GM21381 (cell line): ENCODE measurements at regions not wholly inside any gene's neighbourhood (a gene's known extent, or its start where the extent isn't known, plus 50 kb on each side); places are given as distances from the start of the nearest gene placed in this dataset.
"Not testable (repeated sequence)": the region's sequence is repeated elsewhere in the genome, so short reads cannot be mapped to it uniquely, and the experiment has no call there.

Source experiments
- ATAC-seq: cut with Tn5 transposase; IDR thresholded peaks from one replicate; pipeline ENCODE4 v1.9.1; 2021; ENCODE audit warnings: mild to moderate bottlenecking, moderate library complexity; ENCODE audit not compliant: unreplicated experiment

DNA sequence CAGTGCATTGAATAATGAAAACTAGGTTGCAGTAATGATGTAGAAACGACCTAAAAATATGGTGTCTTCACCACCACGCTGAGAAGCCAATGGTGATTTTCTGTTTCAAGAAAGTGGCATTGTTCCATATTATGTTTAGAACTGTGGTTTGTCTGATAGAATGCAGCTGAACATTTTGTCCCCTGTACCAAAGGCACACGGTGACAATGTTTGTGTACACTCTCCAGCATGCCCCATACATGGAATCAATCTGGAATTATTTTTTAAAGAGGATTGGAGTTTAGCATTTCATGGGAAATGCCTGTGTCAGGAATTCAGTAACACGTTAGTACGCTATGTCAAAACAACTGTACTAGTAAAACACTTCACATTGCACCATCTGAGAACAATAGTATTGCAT lies 237.4 kb upstream of the AUTS2 start:
- no peak for ATAC-seq

- ATAC-seq, result no peak
These were observed 235.1 kb upstream of the AUTS2 start for GRCh38 chr7:69363136-69363535.

GRCh38 chr7:69364813-69365643 lies 233.2 kb upstream of the AUTS2 start:
- no peak for ATAC-seq

GRCh38 chr7:69365651-69366192 lies 232.6 kb upstream of the AUTS2 start:
- no peak for ATAC-seq

DNA sequence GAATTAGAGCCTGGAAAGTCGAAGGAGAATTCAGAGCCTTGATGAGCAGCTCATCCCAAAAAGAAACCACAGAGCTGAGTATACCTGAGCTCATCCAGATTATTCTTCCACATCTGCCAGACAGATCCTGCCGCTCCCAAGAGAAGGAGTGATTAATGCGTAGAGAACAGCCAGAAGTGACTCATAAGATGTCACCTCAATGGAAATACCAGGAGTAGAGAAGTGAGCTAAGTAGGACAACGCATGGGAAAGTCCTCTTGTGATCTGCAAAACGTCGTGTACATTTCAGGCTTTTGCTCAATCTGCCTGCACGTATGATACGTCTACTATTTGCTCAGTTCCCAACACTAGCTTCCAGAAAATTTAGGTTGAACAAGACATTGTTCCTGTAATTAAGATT lies 230.5 kb upstream of the AUTS2 start:
- no peak for ATAC-seq

- ATAC-seq, result no peak
These were observed 224.9 kb upstream of the AUTS2 start for GRCh38 chr7:69373171-69374043.

- ATAC-seq, result no peak
These were observed 224.2 kb upstream of the AUTS2 start for GRCh38 chr7:69374044-69374425.

DNA sequence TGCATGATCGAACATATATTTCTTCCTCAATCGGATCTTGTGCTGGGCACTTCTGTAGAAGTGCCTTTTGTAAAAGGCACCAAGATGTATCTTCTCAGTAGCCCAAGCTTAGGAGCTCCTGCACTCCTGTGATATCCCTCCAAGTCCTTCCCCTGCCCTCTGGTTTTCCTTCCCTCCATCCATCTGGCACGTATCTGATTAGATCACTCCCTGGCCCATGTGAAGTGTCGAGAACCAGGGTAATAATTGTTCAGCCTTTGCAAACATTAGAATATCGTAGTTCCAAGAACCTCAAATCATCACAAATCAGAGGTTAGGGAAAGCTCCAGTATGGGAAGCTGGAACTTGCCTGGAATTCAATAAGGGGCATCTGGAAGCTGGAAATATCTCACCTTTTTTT lies 221.1 kb upstream of the AUTS2 start:
- ATAC-seq, result no peak

GRCh38 chr7:69388452-69389137 lies 209.7 kb upstream of the AUTS2 start:
- no peak for ATAC-seq

GRCh38 chr7:69389216-69389615 lies 209.1 kb upstream of the AUTS2 start:
- ATAC-seq, result no peak

GRCh38 chr7:69393912-69394311 lies 204.4 kb upstream of the AUTS2 start:
- not testable (repeated sequence) for ATAC-seq

DNA sequence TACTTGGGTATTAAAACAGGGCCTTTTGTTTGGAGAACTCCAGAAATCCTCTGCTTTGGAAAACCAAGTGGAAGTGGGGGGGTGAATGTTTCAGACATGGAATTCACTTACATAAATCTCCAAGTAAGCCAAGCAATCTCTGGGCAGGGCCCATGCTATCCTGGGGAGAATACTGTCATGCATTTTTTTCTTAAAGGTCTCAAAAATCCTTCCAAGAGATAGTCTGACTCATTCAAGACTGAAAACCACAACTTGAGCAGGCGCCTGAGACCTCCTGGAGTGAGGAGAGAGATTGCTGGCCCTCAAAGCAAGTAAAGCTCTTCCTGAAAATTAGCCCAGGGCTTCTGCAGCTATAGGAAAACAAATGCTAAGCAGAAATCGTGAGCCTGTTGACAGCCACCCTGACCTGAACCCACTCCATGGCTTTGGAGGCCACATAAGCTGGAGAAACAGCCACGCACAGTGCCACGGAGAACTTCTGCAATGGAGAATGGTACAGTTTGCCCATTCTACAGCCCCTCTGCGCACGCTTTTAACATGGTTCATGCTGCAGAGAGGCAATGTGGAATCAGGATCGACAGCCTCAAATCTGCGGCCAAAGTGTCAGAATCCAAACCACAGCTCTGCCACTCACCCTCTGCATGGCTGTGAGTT lies 203.1 kb upstream of the AUTS2 start:
- no peak for ATAC-seq

- no peak for ATAC-seq
These were observed 199.3 kb upstream of the AUTS2 start for GRCh38 chr7:69398986-69399385.

DNA sequence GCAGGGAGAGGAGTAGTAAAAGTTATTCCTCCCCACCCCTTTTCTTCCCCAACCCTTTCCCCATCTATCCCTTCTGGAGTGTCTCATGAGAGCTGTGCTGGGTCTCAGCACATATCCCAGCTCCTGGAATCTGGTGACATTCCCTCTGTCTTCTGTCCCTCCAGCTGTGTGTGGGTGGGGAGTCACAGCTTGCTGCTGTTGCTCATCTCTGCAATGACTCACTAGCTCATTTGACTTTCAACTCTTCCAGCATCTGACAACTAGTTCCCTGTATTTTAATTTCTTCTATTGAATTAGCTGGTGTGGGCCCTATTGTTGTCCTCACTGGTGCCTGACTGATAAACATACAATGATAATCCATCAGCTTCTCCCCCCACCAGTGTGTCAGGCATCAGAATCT lies 198.9 kb upstream of the AUTS2 start:
- ATAC-seq, result no peak

DNA sequence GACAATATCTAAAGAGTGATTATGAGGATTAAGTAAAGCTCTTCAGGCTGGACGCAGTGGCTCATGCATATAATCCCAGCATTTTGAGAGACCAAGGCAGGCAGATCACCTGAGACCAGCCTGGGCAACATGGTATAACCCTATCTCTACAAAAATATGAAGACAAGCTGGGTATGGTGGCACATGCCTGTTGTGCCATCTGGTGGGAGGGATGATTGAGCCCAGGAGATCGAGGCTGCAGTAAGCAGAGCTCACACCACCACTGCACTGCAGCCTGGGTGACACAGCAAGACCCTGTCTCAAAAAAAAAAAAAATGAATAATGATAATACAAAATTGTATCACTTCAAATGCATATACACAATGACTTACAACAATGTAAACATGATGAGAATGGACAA lies 195.6 kb upstream of the AUTS2 start:
- no peak for ATAC-seq

GRCh38 chr7:69403169-69403568 lies 195.1 kb upstream of the AUTS2 start:
- no peak for ATAC-seq

GRCh38 chr7:69411018-69411417 lies 187.3 kb upstream of the AUTS2 start:
- ATAC-seq, result no peak

DNA sequence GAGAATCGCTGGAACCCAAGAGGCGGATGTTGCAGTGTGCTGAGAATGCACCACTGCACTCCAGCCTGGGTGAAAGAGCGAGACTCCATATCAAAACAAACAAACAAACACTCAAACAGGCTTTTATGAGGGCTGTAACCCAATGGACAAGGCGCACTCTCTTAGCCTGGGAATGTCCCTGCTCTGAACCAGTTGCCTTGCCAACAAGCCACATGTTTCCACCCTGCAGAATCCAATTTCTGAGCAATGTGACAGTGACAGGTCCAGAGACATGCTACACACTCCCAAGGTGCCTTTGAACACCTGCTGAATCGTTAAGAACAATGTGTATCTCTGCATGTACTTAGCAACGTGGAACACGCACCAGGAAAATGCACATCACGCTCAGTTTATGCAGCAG lies 186.8 kb upstream of the AUTS2 start:
- ATAC-seq, result no peak

DNA sequence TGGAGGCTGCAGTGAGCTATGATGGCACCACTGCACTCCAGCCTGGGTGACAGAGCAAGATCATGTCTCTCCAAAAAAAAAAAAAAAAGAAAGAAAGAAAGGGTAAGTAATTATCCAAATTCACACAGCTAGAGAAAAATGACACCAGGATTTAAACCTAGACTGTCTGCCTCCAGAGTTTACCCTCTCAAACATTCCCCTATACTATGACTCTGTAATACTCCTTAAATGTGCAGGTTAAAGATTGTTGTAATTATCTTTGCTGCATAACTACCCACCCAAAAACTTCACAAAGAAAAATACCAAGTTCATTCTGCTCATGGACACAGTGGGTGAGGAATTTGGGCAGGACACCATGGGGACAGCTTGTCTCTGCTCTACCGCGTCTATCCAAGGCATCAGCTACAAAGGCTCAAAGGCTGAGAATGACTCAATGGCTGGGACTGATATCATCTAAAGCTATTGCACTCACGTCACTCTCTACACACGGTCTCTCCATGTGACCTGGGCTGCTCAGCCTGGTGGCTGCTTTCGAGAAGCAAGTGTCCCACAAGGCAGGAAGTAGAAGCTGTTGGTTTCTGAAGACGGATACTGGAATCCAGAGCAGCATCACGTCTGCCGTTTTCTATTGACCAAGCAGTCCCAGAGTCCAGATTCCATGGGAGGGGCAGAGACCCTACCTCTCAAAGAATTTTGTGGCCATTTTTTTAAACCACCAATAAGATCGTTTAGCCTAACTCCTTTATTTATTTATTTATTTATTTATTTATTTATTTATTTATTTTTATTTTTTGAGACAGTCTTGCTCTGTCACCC lies 185.7 kb upstream of the AUTS2 start:
- peak; percentile 82 for ATAC-seq

- ATAC-seq, result no peak
These were observed 183.7 kb upstream of the AUTS2 start for GRCh38 chr7:69414555-69414954.
